ENCODE measurements at regions not wholly inside any gene's neighbourhood (a gene's known extent, or its start where the extent isn't known, plus 50 kb on each side); places are given as distances from the start of the nearest gene placed in this dataset.

- ATAC-seq (no peak), DNase-seq (ENCODE audit: low read depth, low spot score) (no peak)
- BruUV-seq (replicated peaks) = no TSS peak
- Histone ChIP-seq H3K9me3 (ENCODE audit: control insufficient read depth in 1 of 2, insufficient read depth in 1 of 2, low read depth in 1 of 2, low read length in 2 of 2) (peaks cover 0 to 7% of the 10 kb centered on the region in 2 experiments; a peak in 2 of 4 replicates), H3K4me3 (replicated peaks in 1 of 2; ENCODE audit: low read depth in 1 of 2, low read length in 2 of 2) (no peak overlapping the region), H2AFZ (ENCODE audit: low read depth, low read length, poor library complexity, severe bottlenecking) (no peak overlapping the region), H3K27ac (ENCODE audit: low read depth, low read length) (no peak overlapping the region), H4K20me1 (ENCODE audit: insufficient read depth) (no peaks in the 10 kb centered on the region), H3K9ac (ENCODE audit: low read length) (no peak overlapping the region), H3K79me2 (ENCODE audit: insufficient read depth, low read length) (no peaks in the 10 kb centered on the region), H3K36me3 (ENCODE audit: control insufficient read depth in 1 of 2, insufficient read depth in 2 of 2, low read length in 2 of 2) (no peaks in the 10 kb centered on the region), H3K4me2 (ENCODE audit: low read length) (no peak overlapping the region), H3K27me3 (ENCODE audit: insufficient read depth, low read length) (no peaks in the 10 kb centered on the region), H3K4me1 (ENCODE audit: control insufficient read depth in 1 of 2, insufficient read depth in 2 of 2, low read length in 2 of 2) (no peaks in the 10 kb centered on the region), H3K9me2 (ENCODE audit: insufficient read depth) (no peaks in the 10 kb centered on the region)
- TF ChIP-seq ZNF274 (IDR thresholded peaks at IDR 0.05; ENCODE audit: low read depth, low read length) = no peak
- intact Hi-C loops (cut with micrococcal nuclease) = no loop called here
- POLR2A ChIA-PET = no interaction called here
- CTCF ChIA-PET = no interaction called here
- RAD21 ChIA-PET (ENCODE audit: low non-redundant PET in 1 of 2, low total read pairs in 2 of 2, uncharacterized antibody in 2 of 2, unreplicated experiment in 2 of 2) = no interaction called here
Measured at GRCh38 chr6:132174919-132175318, 223.7 kb upstream of the CCN2 start.

- TF ChIP-seq SIN3A (IDR thresholded peaks at IDR 0.05; ENCODE audit: low read depth) = no peak
- no peak for TF ChIP-seq CEBPB (IDR thresholded peaks at IDR 0.05; ENCODE audit: low read depth)
- TF ChIP-seq CBX3 (IDR thresholded peaks at IDR 0.05; ENCODE audit: low read depth) = no peak
- no peak for TF ChIP-seq FOSL1 (IDR thresholded peaks at IDR 0.05; ENCODE audit: low read depth)
- TF ChIP-seq ATF3 (IDR thresholded peaks at IDR 0.05) = no peak
- TF ChIP-seq POLR2A (IDR thresholded peaks at IDR 0.05; ENCODE audit: borderline replicate concordance, extremely low read depth, insufficient read depth, insufficient read length) = no peak
- no peak for TF ChIP-seq JUND (IDR thresholded peaks at IDR 0.05)
- TF ChIP-seq EGR1 (IDR thresholded peaks at IDR 0.05; ENCODE audit: low read depth) = no peak
- no peak for TF ChIP-seq CTCF (IDR thresholded peaks at IDR 0.05 in 2 of 3, conservative IDR thresholded peaks at IDR 0.05 in 1 of 3; ENCODE audit: borderline replicate concordance in 1 of 3, insufficient read depth in 1 of 3, low read depth in 2 of 3, low read length in 2 of 3)
- no peak for TF ChIP-seq POLR2AphosphoS5 (IDR thresholded peaks at IDR 0.05; ENCODE audit: low read depth, low read length)
- TF ChIP-seq ELF1 (IDR thresholded peaks at IDR 0.05; ENCODE audit: borderline replicate concordance, low read depth) = no peak
- no peak for TF ChIP-seq EZH2phosphoT487 (IDR thresholded peaks at IDR 0.05; ENCODE audit: borderline replicate concordance)
- no peak for TF ChIP-seq SRF (IDR thresholded peaks at IDR 0.05; ENCODE audit: low read depth)
- TF ChIP-seq REST (IDR thresholded peaks at IDR 0.05; ENCODE audit: low read depth) = no peak
- TF ChIP-seq ZNF274 (IDR thresholded peaks at IDR 0.05; ENCODE audit: low read depth, low read length) = no peak
- H3K4me2 ChIP-seq (ENCODE audit: low read length) = no peak overlapping the region
- no peaks in the 10 kb centered on the region for H3K9me2 ChIP-seq (ENCODE audit: insufficient read depth)
- no peak overlapping the region for H3K27ac ChIP-seq (ENCODE audit: low read depth, low read length)
- ChIA-PET RAD21 (ENCODE audit: low non-redundant PET in 1 of 2, low total read pairs in 2 of 2, uncharacterized antibody in 2 of 2, unreplicated experiment in 2 of 2) (no interaction called here), CTCF (no interaction called here), POLR2A (no interaction called here)
- BruUV-seq (replicated peaks) = no TSS peak
- no peak overlapping the region for H3K4me3 ChIP-seq (replicated peaks in 1 of 2; ENCODE audit: low read depth in 1 of 2, low read length in 2 of 2)
- H3K27me3 ChIP-seq (ENCODE audit: insufficient read depth, low read length) = no peaks in the 10 kb centered on the region
- no peaks in the 10 kb centered on the region for H4K20me1 ChIP-seq (ENCODE audit: insufficient read depth)
- H2AFZ ChIP-seq (ENCODE audit: low read depth, low read length, poor library complexity, severe bottlenecking) = no peak overlapping the region
- intact Hi-C loops (cut with micrococcal nuclease) = no loop called here
- H3K9ac ChIP-seq (ENCODE audit: low read length) = no peak overlapping the region
- H3K36me3 ChIP-seq (ENCODE audit: control insufficient read depth in 1 of 2, insufficient read depth in 2 of 2, low read length in 2 of 2) = no peaks in the 10 kb centered on the region
- H3K9me3 ChIP-seq (ENCODE audit: control insufficient read depth in 1 of 2, insufficient read depth in 1 of 2, low read depth in 1 of 2, low read length in 2 of 2) = no peaks in the 10 kb centered on the region
- ATAC-seq = no peak
- DNase-seq (ENCODE audit: low read depth, low spot score) = no peak
- no peaks in the 10 kb centered on the region for H3K79me2 ChIP-seq (ENCODE audit: insufficient read depth, low read length)
- H3K4me1 ChIP-seq (ENCODE audit: control insufficient read depth in 1 of 2, insufficient read depth in 2 of 2, low read length in 2 of 2) = no peaks in the 10 kb centered on the region
Measured at GRCh38 chr6:132168961-132169360, 217.8 kb upstream of the CCN2 start.

Measured in HCT116 (cell line).